Fibroblast of mammary gland (primary cell): ENCODE measurements at regions not wholly inside any gene's neighbourhood (a gene's known extent, or its start where the extent isn't known, plus 50 kb on each side); places are given as distances from the start of the nearest gene placed in this dataset.

Source experiments
- DNase-seq: peaks from one replicate; pipeline ENCODE4 v3.0.0-alpha.2; 2010; ENCODE audit warnings: low read depth
- H3K4me3 ChIP-seq: 2 replicates; pipeline ENCODE4 v1.5.1; 2011; ENCODE audit warnings: low read depth, mild to moderate bottlenecking, low read length, moderate library complexity; ENCODE audit not compliant: control insufficient read depth
- CTCF ChIP-seq: conservative IDR thresholded peaks from 2 replicates; pipeline ENCODE4 v1.5.1; 2011; ENCODE audit warnings: low read depth, low read length, inconsistent platforms; ENCODE audit not compliant: control insufficient read depth, insufficient read depth

- no peak for TF ChIP-seq CTCF
- no peak overlapping the region for H3K4me3 ChIP-seq
- DNase-seq: peak; percentile 26
Observed at GRCh38 chr6:71103130-71103529, 146.3 kb upstream of the B3GAT2 start.

GRCh38 chr6:71103641-71104040 lies 146.8 kb upstream of the B3GAT2 start:
- no peak for TF ChIP-seq CTCF
- no peak for DNase-seq

GRCh38 chr6:71106276-71106675 lies 149.4 kb upstream of the B3GAT2 start:
- DNase-seq: no peak
- H3K4me3 ChIP-seq: no peak overlapping the region
- TF ChIP-seq CTCF: no peak

More at GRCh38 chr6:71103641-71104040, 146.8 kb upstream of the B3GAT2 start:
- no peak overlapping the region for H3K4me3 ChIP-seq

- H3K4me3 ChIP-seq: peak overlapping the region; percentile 17
- TF ChIP-seq CTCF: no peak
- DNase-seq: peak; percentile 87
Observed at GRCh38 chr6:71107911-71108420, 151.1 kb upstream of the B3GAT2 start.

- H3K4me3 ChIP-seq: no peak overlapping the region
- TF ChIP-seq CTCF: no peak
- no peak for DNase-seq
Observed at GRCh38 chr6:71114544-71114943, 157.7 kb upstream of the B3GAT2 start.

GRCh38 chr6:71114986-71115385 lies 158.1 kb upstream of the B3GAT2 start:
- no peak for TF ChIP-seq CTCF
- DNase-seq: no peak
- no peak overlapping the region for H3K4me3 ChIP-seq

GRCh38 chr6:71119560-71119959 lies 162.7 kb upstream of the B3GAT2 start:
- no peak for TF ChIP-seq CTCF

More at GRCh38 chr6:71119560-71119959, 162.7 kb upstream of the B3GAT2 start:
- DNase-seq: no peak
- H3K4me3 ChIP-seq: no peak overlapping the region
